ENCODE measurements at regions not wholly inside any gene's neighbourhood (a gene's known extent, or its start where the extent isn't known, plus 50 kb on each side); places are given as distances from the start of the nearest gene placed in this dataset.
"Not testable (repeated sequence)": the region's sequence is repeated elsewhere in the genome, so short reads cannot be mapped to it uniquely, and the experiment has no call there.

GRCh38 chrX:134045372-134045771, 60.0 kb upstream of the GPC3 start:
- TF ChIP-seq ZC3H10 (CRISPR knock-in tag; IDR thresholded peaks at IDR 0.05); RARB (CRISPR knock-in tag; IDR thresholded peaks at IDR 0.05); GLIS3 (CRISPR knock-in tag; IDR thresholded peaks at IDR 0.05); BACH2 (CRISPR knock-in tag; IDR thresholded peaks at IDR 0.05; ENCODE audit: borderline replicate concordance); TSHZ2 (CRISPR knock-in tag; IDR thresholded peaks at IDR 0.05); PATZ1 (CRISPR knock-in tag; IDR thresholded peaks at IDR 0.05; ENCODE audit: borderline replicate concordance); ZFP30 (CRISPR knock-in tag; IDR thresholded peaks at IDR 0.05): not testable (repeated sequence)
